ENCODE measurements at regions not wholly inside any gene's neighbourhood (a gene's known extent, or its start where the extent isn't known, plus 50 kb on each side); places are given as distances from the start of the nearest gene placed in this dataset.
"Not testable (repeated sequence)": the region's sequence is repeated elsewhere in the genome, so short reads cannot be mapped to it uniquely, and the experiment has no call there.

- DNase-seq (ENCODE audit: low read depth in 1 of 2, low spot score in 1 of 2), result not testable (repeated sequence)
These were observed 658.6 kb upstream of the TMEM132C start for GRCh38 chr12:127608359-127608758.

GRCh38 chr12:127613056-127613455 is 653.9 kb upstream of the TMEM132C start:
- no peak for DNase-seq (ENCODE audit: low read depth in 1 of 2, low spot score in 1 of 2)

DNA sequence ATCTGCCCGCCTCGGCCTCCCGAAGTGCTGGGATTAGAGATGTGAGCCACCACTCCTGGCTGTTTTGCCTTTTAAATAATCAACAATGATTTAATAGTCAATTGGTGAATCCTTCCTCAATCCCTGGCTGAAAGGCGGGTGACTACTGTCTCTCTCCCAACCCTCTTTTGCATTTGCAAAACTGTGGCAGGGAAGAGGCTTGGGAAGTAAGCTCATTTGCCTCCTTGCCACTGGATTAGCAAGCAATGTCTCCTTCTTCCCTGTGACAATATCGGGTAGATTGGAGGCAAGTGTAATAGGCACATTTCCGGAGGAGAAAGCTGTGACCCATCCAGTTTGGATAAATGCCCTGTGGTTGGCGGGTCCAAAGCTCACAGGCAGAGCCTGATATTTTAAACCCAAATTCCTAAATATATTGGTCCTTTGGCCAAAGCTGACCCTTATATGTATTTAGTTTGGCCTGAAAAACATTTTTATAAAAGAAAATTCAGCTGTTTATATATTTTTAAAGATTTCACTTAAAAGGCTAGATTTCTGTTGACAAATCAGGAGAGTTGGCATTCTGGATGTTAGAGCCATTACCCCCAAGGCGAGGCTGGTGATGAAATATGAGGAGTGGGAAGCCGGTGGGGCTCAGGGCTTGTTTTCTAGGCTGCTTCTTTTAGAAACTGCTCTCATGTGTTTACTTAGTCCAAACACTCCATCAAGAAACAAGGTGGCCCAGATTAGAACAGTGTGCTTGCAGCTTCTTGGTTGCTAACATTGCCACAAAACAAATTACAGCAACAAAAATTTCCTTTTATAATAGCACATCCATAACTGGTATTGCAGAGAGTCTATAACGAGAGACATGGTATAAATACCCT is 646.9 kb upstream of the TMEM132C start:
- no peak for DNase-seq (ENCODE audit: low read depth in 1 of 2, low spot score in 1 of 2)

- DNase-seq (ENCODE audit: low read depth in 1 of 2, low spot score in 1 of 2), result no peak
These were observed 646.1 kb upstream of the TMEM132C start for GRCh38 chr12:127620735-127621355.

- no peak for DNase-seq (ENCODE audit: low read depth in 1 of 2, low spot score in 1 of 2)
These were observed 645.6 kb upstream of the TMEM132C start for GRCh38 chr12:127621366-127621765.

DNA sequence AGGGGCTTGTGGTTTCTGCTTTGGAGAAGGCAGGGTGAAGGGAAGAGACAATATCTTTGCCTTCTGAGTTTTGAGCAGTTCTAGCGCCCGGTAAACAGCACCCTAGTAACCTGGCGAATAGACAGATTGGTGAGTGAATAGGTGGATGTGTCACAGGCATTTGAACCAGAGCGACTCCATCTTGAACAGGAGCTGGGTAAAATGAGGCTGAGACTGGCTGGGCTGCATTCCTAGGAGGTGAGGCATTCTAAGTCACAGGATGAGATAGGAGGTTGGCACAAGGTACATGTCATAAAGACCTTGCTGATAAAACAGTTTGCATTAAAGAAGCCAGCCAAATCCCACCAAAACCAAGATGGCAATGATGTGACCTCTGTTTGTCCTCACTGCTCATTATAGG is 643.6 kb upstream of the TMEM132C start:
- DNase-seq (ENCODE audit: low read depth in 1 of 2, low spot score in 1 of 2), result no peak

GRCh38 chr12:127625176-127625771 is 641.7 kb upstream of the TMEM132C start:
- no peak for DNase-seq (ENCODE audit: low read depth in 1 of 2, low spot score in 1 of 2)

DNA sequence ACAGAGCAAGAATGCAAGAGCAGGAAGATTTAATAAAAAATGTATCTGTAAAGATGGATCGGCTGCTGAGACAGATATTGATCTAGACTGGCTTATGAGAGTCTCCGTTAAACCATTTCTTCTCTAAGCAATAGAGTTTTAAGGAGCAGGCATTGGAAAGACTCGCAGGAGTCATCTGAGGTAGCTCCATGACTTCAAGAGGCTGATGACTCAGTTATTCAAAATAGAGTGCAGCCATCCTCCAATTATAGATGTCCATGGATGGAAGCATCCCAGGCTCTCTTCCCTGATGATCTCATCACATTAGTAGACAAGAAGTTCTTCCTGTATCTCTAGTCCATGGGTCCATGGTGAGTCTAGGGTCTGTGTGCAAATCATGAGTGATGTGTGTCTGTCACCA is 638.3 kb upstream of the TMEM132C start:
- DNase-seq (ENCODE audit: low read depth in 1 of 2, low spot score in 1 of 2), result no peak

DNA sequence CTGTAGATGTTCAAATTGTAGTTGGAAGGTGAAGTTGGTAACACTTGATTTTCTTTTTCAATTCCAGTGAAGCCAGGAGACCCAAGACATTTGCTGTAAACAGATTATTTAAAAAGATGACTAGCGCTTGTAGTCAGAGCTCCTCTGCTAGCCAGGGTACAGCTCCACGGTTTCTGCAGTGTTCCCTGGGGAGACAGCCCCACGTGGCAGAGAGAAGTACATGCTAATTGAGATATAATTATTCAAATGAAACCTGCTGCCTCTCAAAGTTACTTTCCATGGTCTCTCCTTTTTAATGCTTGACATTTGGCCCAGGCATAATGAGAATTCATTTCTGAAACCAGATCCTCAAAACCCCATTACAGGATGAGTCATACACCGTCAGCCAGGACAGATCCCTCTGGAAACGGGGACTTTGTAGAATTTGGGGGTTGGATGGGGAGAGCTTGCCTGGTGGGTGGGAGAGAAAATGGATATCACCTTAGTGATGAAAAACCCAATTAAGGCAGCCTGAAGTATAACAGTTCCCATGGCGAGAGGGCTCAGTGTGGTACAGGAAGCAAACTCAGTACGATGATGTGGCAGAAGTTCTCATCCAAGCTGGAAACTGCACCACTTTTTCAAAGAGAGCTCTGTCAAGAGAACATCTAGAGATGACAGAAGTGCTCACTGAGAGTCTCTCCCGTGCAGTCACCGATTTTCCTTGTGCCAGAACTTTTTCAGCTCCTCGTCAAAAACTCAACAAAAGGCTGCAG is 637.7 kb upstream of the TMEM132C start:
- DNase-seq (ENCODE audit: low read depth in 1 of 2, low spot score in 1 of 2), result no peak

GRCh38 chr12:127632461-127632860 is 634.5 kb upstream of the TMEM132C start:
- no peak for DNase-seq (ENCODE audit: low read depth in 1 of 2, low spot score in 1 of 2)

- DNase-seq (ENCODE audit: low read depth in 1 of 2, low spot score in 1 of 2), result no peak
These were observed 631.1 kb upstream of the TMEM132C start for GRCh38 chr12:127635838-127636237.

DNA sequence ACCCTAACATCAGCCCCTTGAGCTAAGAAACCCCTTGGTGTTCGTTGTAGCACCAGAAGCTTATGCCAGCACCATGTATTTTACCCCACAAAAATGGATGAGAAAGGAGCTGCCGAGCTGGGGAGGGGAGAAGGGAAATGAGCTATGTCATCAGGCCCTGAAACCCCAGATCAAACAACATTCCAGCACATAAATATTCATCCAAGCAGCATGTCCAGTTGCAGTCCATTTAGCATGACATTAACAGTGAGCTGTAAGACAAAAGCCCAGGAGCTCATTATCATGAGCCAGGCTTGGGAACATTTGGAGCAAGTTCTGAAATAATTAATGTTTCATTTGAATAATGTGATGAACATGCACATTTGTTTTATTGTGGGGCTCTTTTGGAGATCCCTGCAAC is 630.1 kb upstream of the TMEM132C start:
- DNase-seq (ENCODE audit: low read depth in 1 of 2, low spot score in 1 of 2), result no peak

GRCh38 chr12:127640181-127640886 is 626.6 kb upstream of the TMEM132C start:
- DNase-seq (ENCODE audit: low read depth in 1 of 2, low spot score in 1 of 2), result no peak

DNA sequence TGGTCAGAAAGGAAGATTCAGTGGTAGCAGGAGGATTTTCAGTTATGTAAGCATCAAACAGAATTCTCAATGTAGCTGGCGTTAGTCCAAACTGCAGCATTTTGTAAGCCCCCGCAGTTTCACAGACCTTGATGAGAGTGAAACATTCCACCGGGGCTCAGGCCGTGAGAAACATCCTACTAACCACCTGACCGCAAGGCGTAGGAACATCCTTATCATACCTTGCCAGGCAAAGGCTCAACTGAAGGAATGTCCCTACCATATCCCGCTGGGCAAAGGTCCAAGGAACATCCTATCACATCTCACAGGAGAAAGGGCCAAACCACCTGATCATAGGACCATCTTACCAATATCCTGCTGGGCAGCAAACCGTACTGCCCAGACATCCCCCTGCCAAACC is 624.8 kb upstream of the TMEM132C start:
- DNase-seq (ENCODE audit: low read depth in 1 of 2, low spot score in 1 of 2), result no peak

DNA sequence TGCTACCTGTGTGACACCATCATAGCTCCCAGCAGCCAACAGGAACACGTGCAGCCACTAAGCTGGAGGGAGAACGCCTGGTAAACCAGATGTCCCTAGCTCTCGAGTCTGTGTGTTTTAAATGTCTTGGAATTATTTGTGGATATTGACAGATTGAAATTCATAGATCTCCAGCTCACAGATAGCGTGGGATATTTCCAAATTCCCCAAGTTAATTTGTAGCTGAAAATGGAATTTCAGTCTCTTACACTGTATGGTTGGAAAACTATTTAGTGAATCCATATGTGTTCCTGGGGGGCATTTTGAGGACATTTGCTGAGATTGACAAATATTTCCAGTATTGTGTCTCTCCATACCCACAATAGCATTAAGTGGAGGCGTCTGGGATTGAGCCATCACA is 618.6 kb upstream of the TMEM132C start:
- DNase-seq (ENCODE audit: low read depth in 1 of 2, low spot score in 1 of 2), result no peak

- DNase-seq (ENCODE audit: low read depth in 1 of 2, low spot score in 1 of 2), result no peak
These were observed 617.0 kb upstream of the TMEM132C start for GRCh38 chr12:127649961-127650360.

- DNase-seq (ENCODE audit: low read depth in 1 of 2, low spot score in 1 of 2), result no peak
These were observed 616.3 kb upstream of the TMEM132C start for GRCh38 chr12:127650626-127651025.

- DNase-seq (ENCODE audit: low read depth in 1 of 2, low spot score in 1 of 2), result no peak
These were observed 614.7 kb upstream of the TMEM132C start for GRCh38 chr12:127652281-127652680.

DNA sequence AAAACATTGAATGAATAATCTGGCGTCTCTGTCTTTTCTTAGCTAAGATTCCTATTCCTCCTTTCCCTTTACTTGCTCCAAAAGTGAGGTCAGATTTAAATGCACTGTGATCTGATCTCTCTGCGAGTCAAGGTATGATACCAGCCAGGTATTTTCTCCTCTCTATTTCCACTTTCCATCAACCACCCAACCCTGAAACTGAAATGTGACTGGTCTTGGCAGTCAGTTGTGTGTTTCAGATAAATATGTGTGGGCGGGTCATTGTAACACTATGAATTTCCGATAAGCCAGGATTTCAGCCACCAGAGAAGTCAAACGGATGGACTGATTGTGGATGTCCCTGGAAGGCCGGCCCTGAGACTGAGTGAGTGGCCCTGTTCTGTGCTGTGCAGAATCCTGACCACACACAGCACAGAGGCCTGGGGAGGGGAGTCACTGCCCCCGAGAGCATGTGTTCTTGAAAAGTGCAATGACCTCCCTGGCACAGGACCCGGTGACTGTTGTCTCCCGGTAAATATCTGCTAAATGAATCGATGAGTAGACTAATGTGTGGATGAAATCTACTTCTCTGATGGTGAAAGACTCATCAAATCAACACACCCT is 612.5 kb upstream of the TMEM132C start:
- no peak for DNase-seq (ENCODE audit: low read depth in 1 of 2, low spot score in 1 of 2)

- DNase-seq (ENCODE audit: low read depth in 1 of 2, low spot score in 1 of 2), result no peak
These were observed 611.3 kb upstream of the TMEM132C start for GRCh38 chr12:127655691-127656090.

DNA sequence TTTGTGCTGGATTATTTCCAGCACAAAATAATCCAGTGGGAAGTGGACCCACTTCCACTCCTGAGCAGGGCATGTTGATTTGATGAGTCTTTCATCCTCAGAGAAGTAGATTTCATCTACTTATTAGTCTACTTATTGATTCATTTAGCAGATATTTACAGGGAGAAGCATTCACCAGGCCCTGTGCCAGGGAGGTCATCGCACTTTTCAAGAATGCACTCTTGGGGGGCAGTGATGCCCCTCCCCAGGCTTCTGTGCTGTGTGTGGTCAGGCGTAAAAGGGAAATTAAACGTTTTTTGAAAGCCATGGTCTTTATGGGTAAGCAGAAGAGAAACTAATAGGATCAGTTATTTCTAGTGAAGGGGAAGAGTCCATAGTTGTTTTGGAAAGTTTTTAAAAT is 610.7 kb upstream of the TMEM132C start:
- no peak for DNase-seq (ENCODE audit: low read depth in 1 of 2, low spot score in 1 of 2)
